H1 (cell line): ENCODE measurements at regions not wholly inside any gene's neighbourhood (a gene's known extent, or its start where the extent isn't known, plus 50 kb on each side); places are given as distances from the start of the nearest gene placed in this dataset.

Experiments used
- CTCF ChIA-PET: fragments of 300-600 bp; sonication (Branson Sonifier 250); formaldehyde crosslinking; loops from one replicate; lab custom pipeline; 2021; ENCODE audit not compliant: partially characterized antibody; lab: Charles Lee
- POLR2A ChIA-PET: fragments of 300-600 bp; sonication (Branson Sonifier 250); formaldehyde crosslinking; loops from one replicate; lab custom pipeline; 2021; ENCODE audit warnings: inconsistent platforms; ENCODE audit not compliant: partially characterized antibody; lab: Charles Lee
- DNase-seq, 2 experiments: peaks; one replicate each; pipeline versions ENCODE4 v3.0.0 to v3.0.0-alpha.2; 2010 to 2022; ENCODE audit warnings: low spot score in 2 of 2, low read depth in 1 of 2, mixed read lengths in 1 of 2
- FAIRE-seq: peaks from 2 replicates; lab custom pipeline; 2011; peaks lifted over from hg19 to GRCh38; lab: Jason Lieb, UNC
- H2AFZ ChIP-seq: 2 replicates; pipeline ENCODE4 v1.8.1; 2012; ENCODE audit warnings: low read length, inconsistent platforms
- H2AK5ac ChIP-seq: 2 replicates; pipeline ENCODE4 v1.6.1; 2013; ENCODE audit warnings: low read depth, low read length
- H2BK120ac ChIP-seq: replicated peaks from 2 replicates; pipeline ENCODE3; 2013; ENCODE audit warnings: low read depth, low read length, inconsistent platforms
- H2BK12ac ChIP-seq: 2 replicates; pipeline ENCODE4 v1.6.1; 2013; ENCODE audit warnings: low read depth, low read length
- H2BK15ac ChIP-seq: 2 replicates; pipeline ENCODE4 v1.6.1; 2013; ENCODE audit warnings: low read length
- H2BK20ac ChIP-seq: 2 replicates; pipeline ENCODE4 v1.6.1; 2013; ENCODE audit warnings: low read length
- H2BK5ac ChIP-seq: 2 replicates; pipeline ENCODE4 v1.6.1; 2013; ENCODE audit warnings: low read depth, low read length
- H3K14ac ChIP-seq: 2 replicates; pipeline ENCODE4 v1.6.1; 2013; ENCODE audit warnings: inconsistent platforms; ENCODE audit not compliant: insufficient read length
- H3K18ac ChIP-seq: 2 replicates; pipeline ENCODE4 v1.6.1; 2013; ENCODE audit warnings: low read length; ENCODE audit errors: extremely low read depth
- H3K23ac ChIP-seq: 2 replicates; pipeline ENCODE4 v1.6.1; 2013; ENCODE audit warnings: inconsistent platforms; ENCODE audit not compliant: insufficient read length
- H3K23me2 ChIP-seq: 2 replicates; pipeline ENCODE4 v1.6.1; 2013; ENCODE audit warnings: low read depth, low read length
- H3K27ac ChIP-seq: 2 replicates; pipeline ENCODE4 v1.6.1; 2011; ENCODE audit warnings: low read depth, low read length, inconsistent platforms
- H3K27me3 ChIP-seq, 4 experiments: replicated peaks in 1 of 4; 1 replicate in 1 of 4; 2 replicates in 3 of 4; pipeline versions ENCODE4 v1.6.1 to v1.8.1; 2011 to 2013; ENCODE audit warnings: low read length in 3 of 4, mild to moderate bottlenecking in 3 of 4, inconsistent platforms in 2 of 4, mixed read lengths in 2 of 4, moderate library complexity in 1 of 4; ENCODE audit not compliant: control insufficient read depth in 3 of 4, insufficient read depth in 3 of 4; ENCODE audit errors: extremely low read depth in 1 of 4
- H3K36me3 ChIP-seq, 4 experiments: 2 replicates each; pipeline versions ENCODE4 v1.6.1 to v1.8.1; 2011 to 2013; ENCODE audit warnings: mild to moderate bottlenecking in 4 of 4, low read length in 3 of 4, moderate library complexity in 2 of 4, control low read depth in 1 of 4, inconsistent platforms in 1 of 4; ENCODE audit not compliant: insufficient read depth in 4 of 4, control insufficient read depth in 2 of 4
- H3K4ac ChIP-seq: replicated peaks from 2 replicates; pipeline ENCODE3; 2013; ENCODE audit warnings: low read length, low read depth, mixed read lengths, inconsistent platforms; ENCODE audit not compliant: insufficient read length
- H3K4me1 ChIP-seq, 4 experiments: replicated peaks in 1 of 4; 1 replicate in 1 of 4; 2 replicates in 3 of 4; pipeline versions ENCODE4 v1.6.1 to v1.8.1; 2011 to 2013; ENCODE audit warnings: low read length in 3 of 4, inconsistent platforms in 2 of 4, mixed read lengths in 1 of 4; ENCODE audit not compliant: insufficient read depth in 4 of 4, control insufficient read depth in 3 of 4
- H3K4me2 ChIP-seq, 2 experiments: 2 replicates each; pipeline versions ENCODE4 v1.6.1 to v1.8.1; 2011 to 2013; ENCODE audit warnings: low read depth in 2 of 2, low read length in 2 of 2, control low read depth in 1 of 2, inconsistent platforms in 1 of 2, mild to moderate bottlenecking in 1 of 2; ENCODE audit not compliant: insufficient read depth in 1 of 2
- H3K4me3 ChIP-seq, 4 experiments: fragments of 200-600, 300-600 bp in 1 of 4; sonication (generic), shearing (Covaris generic), sonication (Bioruptor Twin) in 1 of 4; 2 replicates each; pipeline versions ENCODE4 v1.5.1 to v1.8.1; 2011 to 2016; ENCODE audit warnings: low read length in 4 of 4, low read depth in 3 of 4, control low read depth in 2 of 4, inconsistent platforms in 2 of 4, mild to moderate bottlenecking in 2 of 4, mixed read lengths in 1 of 4, moderate library complexity in 1 of 4; ENCODE audit not compliant: insufficient read depth in 2 of 4; ENCODE audit errors: extremely low read depth in 1 of 4
- H3K56ac ChIP-seq: replicated peaks from 2 replicates; pipeline ENCODE3; 2013; ENCODE audit warnings: low read depth, mild to moderate bottlenecking, mixed read lengths, low read length, inconsistent platforms; ENCODE audit not compliant: insufficient read length
- H3K79me1 ChIP-seq: 2 replicates; pipeline ENCODE4 v1.6.1; 2013; ENCODE audit warnings: low read depth, low read length, control low read depth
- H3K79me2 ChIP-seq, 2 experiments: 2 replicates each; pipeline versions ENCODE4 v1.6.1 to v1.8.1; 2012 to 2013; ENCODE audit warnings: low read length in 2 of 2, mild to moderate bottlenecking in 2 of 2, inconsistent platforms in 1 of 2; ENCODE audit not compliant: insufficient read depth in 2 of 2, control insufficient read depth in 1 of 2
- H3K9ac ChIP-seq, 4 experiments: replicated peaks in 1 of 4; 1 replicate in 1 of 4; 2 replicates in 3 of 4; pipeline versions ENCODE4 v1.6.1 to v1.8.1; 2011 to 2013; ENCODE audit warnings: low read depth in 3 of 4, low read length in 3 of 4, control low read depth in 2 of 4, mild to moderate bottlenecking in 2 of 4, moderate library complexity in 2 of 4, inconsistent platforms in 1 of 4; ENCODE audit errors: extremely low read depth in 1 of 4
- H3K9me3 ChIP-seq, 2 experiments: 2 replicates each; pipeline versions ENCODE4 v1.6.1 to v1.8.1; 2012 to 2013; ENCODE audit warnings: mild to moderate bottlenecking in 2 of 2, moderate library complexity in 2 of 2, control low read depth in 1 of 2, inconsistent platforms in 1 of 2, low read depth in 1 of 2, low read length in 1 of 2, mixed read lengths in 1 of 2; ENCODE audit not compliant: insufficient read depth in 2 of 2
- H4K20me1 ChIP-seq, 2 experiments: replicated peaks in 1 of 2; 2 replicates each; pipeline versions ENCODE3 to v1.8.1; 2011 to 2013; ENCODE audit warnings: inconsistent platforms in 2 of 2, low read length in 2 of 2, mild to moderate bottlenecking in 1 of 2; ENCODE audit not compliant: insufficient read depth in 2 of 2, control insufficient read depth in 1 of 2
- H4K5ac ChIP-seq: 2 replicates; pipeline ENCODE4 v1.6.1; 2013; ENCODE audit warnings: low read length, low read depth, mixed read lengths, inconsistent platforms; ENCODE audit not compliant: insufficient read length
- H4K8ac ChIP-seq: 2 replicates; pipeline ENCODE4 v1.8.0; 2013; ENCODE audit warnings: mild to moderate bottlenecking, moderate library complexity, low read length, inconsistent platforms; ENCODE audit not compliant: insufficient read depth; ENCODE audit errors: extremely low read depth
- H4K91ac ChIP-seq: replicated peaks from 2 replicates; pipeline ENCODE3; 2013; ENCODE audit warnings: low read length, mixed read lengths, inconsistent platforms; ENCODE audit not compliant: insufficient read length
- ASH2L ChIP-seq: fragments of 200-600, 300-600 bp; sonication (generic); IDR thresholded peaks from one replicate; pipeline ENCODE4 v1.7.1; 2017; ENCODE audit warnings: low read length
- CBX8 ChIP-seq: fragments of 300-800, 300-1000 bp; sonication (generic); IDR thresholded peaks from 2 replicates; pipeline ENCODE4 v1.7.1; 2016; ENCODE audit warnings: low read depth, low read length, borderline replicate concordance
- EZH2 ChIP-seq: fragments of 200-600 bp; sonication (generic); IDR thresholded peaks from 2 replicates; pipeline ENCODE4 v1.7.1; 2012; ENCODE audit warnings: low read depth, mild to moderate bottlenecking, moderate library complexity, low read length, inconsistent platforms; ENCODE audit not compliant: severe bottlenecking
- FOSL1 ChIP-seq: IDR thresholded peaks from 2 replicates; pipeline ENCODE4 v1.6.1; 2011; ENCODE audit warnings: mild to moderate bottlenecking, low read depth, low read length, moderate library complexity; ENCODE audit not compliant: insufficient read depth
- HDAC6 ChIP-seq: IDR thresholded peaks from one replicate; pipeline ENCODE4 v1.7.1; 2012; ENCODE audit warnings: low read depth, mild to moderate bottlenecking, inconsistent platforms, low read length, moderate library complexity
- TAF7 ChIP-seq: optimal IDR thresholded peaks from 2 replicates; pipeline ENCODE3; 2011; ENCODE audit warnings: low read depth, mild to moderate bottlenecking, inconsistent platforms, low read length, moderate library complexity, borderline replicate concordance
- YY1 ChIP-seq: IDR thresholded peaks from 2 replicates; pipeline ENCODE4 v1.6.1; 2011; ENCODE audit warnings: low read depth, mild to moderate bottlenecking, low read length
- WGBS, 2 experiments: shearing (Covaris generic) in 1 of 2; methylation state at CpG; one replicate each; pipeline versions ENCODE4 v1.1.6 to v1.1.7; 2013 to 2015; ENCODE audit warnings: low lambda C conversion rate in 2 of 2, mixed read lengths in 2 of 2, inconsistent platforms in 1 of 2, low coverage in 1 of 2, missing lambda C conversion rate in 1 of 2; ENCODE audit not compliant: insufficient replicate concordance in 2 of 2, insufficient coverage in 1 of 2, insufficient read length in 1 of 2; ENCODE audit errors: extremely low coverage in 1 of 2, missing lambda C conversion rate in 1 of 2; 5-methylcytosine and 5-hydroxymethylcytosine counted together

DNA sequence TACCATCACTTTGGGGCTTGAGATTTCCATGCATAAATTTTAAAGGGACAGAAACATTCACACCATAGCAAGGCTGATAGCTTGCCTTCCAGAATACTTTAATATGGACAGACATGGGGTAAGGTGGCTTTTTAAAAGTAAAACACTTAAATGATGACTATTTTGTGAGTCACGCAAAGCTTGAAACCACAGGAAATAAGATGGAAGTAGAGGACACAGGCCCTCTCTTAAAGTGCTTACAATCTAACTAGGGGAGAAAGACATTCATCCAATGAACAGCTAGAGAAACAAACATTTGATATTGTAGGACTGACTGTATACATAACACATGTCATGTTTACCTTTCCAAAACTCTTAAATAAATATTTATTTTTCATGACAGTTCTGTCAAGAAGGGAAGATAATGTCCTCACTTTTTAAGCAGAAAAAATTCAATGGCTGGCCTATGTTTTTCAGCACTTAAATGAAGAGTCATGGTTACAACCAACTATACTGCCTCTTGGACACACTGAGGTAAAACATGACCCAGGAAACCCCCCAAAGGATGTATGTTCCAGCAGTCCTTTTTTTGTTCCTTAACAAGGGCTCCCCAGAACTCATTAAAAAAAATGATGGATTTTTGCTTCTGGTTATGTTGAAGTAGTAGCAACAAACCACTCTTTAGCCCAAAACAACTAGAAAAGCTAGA is 120.0 kb upstream of the RBMS1 start:
- no peaks in the 10 kb centered on the region for H3K79me2 ChIP-seq
- H3K36me3 ChIP-seq: no peaks in the 10 kb centered on the region
- H2AK5ac ChIP-seq: no peak overlapping the region
- no peak overlapping the region for H4K8ac ChIP-seq
- H2BK5ac ChIP-seq: no peak overlapping the region
- H3K23me2 ChIP-seq: no peaks in the 10 kb centered on the region
- H3K4ac ChIP-seq: no peak overlapping the region
- POLR2A ChIA-PET: no interaction called here
- no peak overlapping the region for H2BK20ac ChIP-seq
- no peak overlapping the region for H2AFZ ChIP-seq
- no peak overlapping the region for H3K4me3 ChIP-seq
- H3K56ac ChIP-seq: no peak overlapping the region
- H2BK15ac ChIP-seq: no peak overlapping the region
- H4K5ac ChIP-seq: no peak overlapping the region
- DNase-seq (no peak), FAIRE-seq (no peak)
- H2BK12ac ChIP-seq: no peak overlapping the region
- WGBS, 2 experiments: 79% methylated on average over 1 of the region's 1 CpG; no CpG with 5 or more reads in 1 of the 2 experiments
- H3K9me3 ChIP-seq: no peaks in the 10 kb centered on the region
- no peak overlapping the region for H3K18ac ChIP-seq
- peaks cover 0 to 2% (median 0%) of the 10 kb centered on the region in 4 experiments; a peak in 1 of 7 replicates for H3K4me1 ChIP-seq
- H4K20me1 ChIP-seq: no peaks in the 10 kb centered on the region
- H3K27ac ChIP-seq: no peak overlapping the region
- CTCF ChIA-PET: no interaction called here
- H3K27me3 ChIP-seq: no peaks in the 10 kb centered on the region
- H3K9ac ChIP-seq: no peak overlapping the region
- no peak overlapping the region for H4K91ac ChIP-seq
- no peak overlapping the region for H3K4me2 ChIP-seq
- H2BK120ac ChIP-seq: no peak overlapping the region
- H3K14ac ChIP-seq: no peak overlapping the region
- H3K23ac ChIP-seq: no peak overlapping the region
- no peaks in the 10 kb centered on the region for H3K79me1 ChIP-seq
- no peak for TF ChIP-seq CBX8
- no peak for TF ChIP-seq FOSL1
- TF ChIP-seq EZH2: no peak
- no peak for TF ChIP-seq TAF7
- TF ChIP-seq ASH2L: no peak
- TF ChIP-seq YY1: no peak
- TF ChIP-seq HDAC6: no peak
